K562 (cell line): ENCODE measurements at regions not wholly inside any gene's neighbourhood (a gene's known extent, or its start where the extent isn't known, plus 50 kb on each side); places are given as distances from the start of the nearest gene placed in this dataset.

Source experiments
- ARID1B ChIP-seq: fragments of 450-650 bp; IDR thresholded peaks from 2 replicates; pipeline ENCODE4 v1.6.1; 2016; ENCODE audit warnings: antibody characterized with exemption, mild to moderate bottlenecking, inconsistent platforms
- GTF3C2 ChIP-seq: IDR thresholded peaks from 3 replicates; pipeline ENCODE4 v1.6.1; 2011; ENCODE audit warnings: borderline replicate concordance, mild to moderate bottlenecking, moderate library complexity; ENCODE audit not compliant: insufficient read length; ENCODE audit errors: extremely low read depth
- NFIX ChIP-seq: fragments of 250-450 bp; sonication (Bioruptor Pico); IDR thresholded peaks from 2 replicates; pipeline ENCODE4 v1.4.0; 2020; ENCODE audit warnings: low read depth, mild to moderate bottlenecking, moderate library complexity
- PBX2 ChIP-seq, 2 experiments: IDR thresholded peaks in 1 of 2; conservative IDR thresholded peaks in 1 of 2; 2 replicates each; pipeline ENCODE4 v1.6.1; 2016; ENCODE audit warnings: low read depth in 2 of 2, mild to moderate bottlenecking in 1 of 2, missing compliant biosample characterization in 1 of 2, missing genetic modification characterization in 1 of 2, moderate library complexity in 1 of 2
- PHB ChIP-seq: fragments of 250-450 bp; sonication (Bioruptor Pico); IDR thresholded peaks from 2 replicates; pipeline ENCODE4 v1.5.0; 2021
- RERE ChIP-seq: sonication (generic); formaldehyde crosslinking; IDR thresholded peaks from 2 replicates; pipeline ENCODE4 v1.8.0; 2023; ENCODE audit warnings: missing genetic modification reagents, mild to moderate bottlenecking, borderline replicate concordance
- ZBED1 ChIP-seq: IDR thresholded peaks from 2 replicates; pipeline ENCODE4 v1.6.1; 2014

- no peak for TF ChIP-seq ZBED1
- no peak for TF ChIP-seq NFIX
- TF ChIP-seq RERE: no peak
- no peak for TF ChIP-seq ARID1B
- no peak for TF ChIP-seq PBX2 (CRISPR knock-in tag; IDR thresholded peaks at IDR 0.05; ENCODE audit: low read depth)
- no peak for TF ChIP-seq PBX2 (tag; conservative IDR thresholded peaks at IDR 0.05; ENCODE audit: low read depth)
- no peak for TF ChIP-seq GTF3C2
- TF ChIP-seq PHB (CRISPR knock-in tag): no peak
- TF ChIP-seq, all 486 proteins: peak for 0
Measured at GRCh38 chr18:77653792-77654191, 404.1 kb downstream of the GALR1 start (continued).
